ENCODE measurements at regions not wholly inside any gene's neighbourhood (a gene's known extent, or its start where the extent isn't known, plus 50 kb on each side); places are given as distances from the start of the nearest gene placed in this dataset.
"Not testable (repeated sequence)": the region's sequence is repeated elsewhere in the genome, so short reads cannot be mapped to it uniquely, and the experiment has no call there.

DNA sequence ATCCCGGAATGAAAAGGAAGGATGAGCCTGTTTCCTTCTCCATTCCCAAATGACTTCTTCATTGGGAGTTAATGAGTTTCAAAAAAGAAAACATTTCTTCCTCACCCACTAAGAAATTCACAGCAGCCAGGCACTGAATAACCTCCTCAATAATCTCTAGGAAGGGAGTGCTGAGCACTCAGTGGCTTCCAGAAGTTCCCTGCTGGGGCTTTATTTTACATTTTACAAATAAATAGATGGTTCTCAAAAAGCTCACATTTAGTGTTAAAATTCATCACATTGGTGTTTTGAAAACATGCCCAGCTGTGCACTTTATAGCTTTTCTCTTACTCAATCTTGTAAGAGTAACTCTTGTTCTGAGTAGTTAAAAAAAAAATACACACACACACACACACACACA is 148.9 kb upstream of the PFKP start:
- DNase-seq, result no peak

DNA sequence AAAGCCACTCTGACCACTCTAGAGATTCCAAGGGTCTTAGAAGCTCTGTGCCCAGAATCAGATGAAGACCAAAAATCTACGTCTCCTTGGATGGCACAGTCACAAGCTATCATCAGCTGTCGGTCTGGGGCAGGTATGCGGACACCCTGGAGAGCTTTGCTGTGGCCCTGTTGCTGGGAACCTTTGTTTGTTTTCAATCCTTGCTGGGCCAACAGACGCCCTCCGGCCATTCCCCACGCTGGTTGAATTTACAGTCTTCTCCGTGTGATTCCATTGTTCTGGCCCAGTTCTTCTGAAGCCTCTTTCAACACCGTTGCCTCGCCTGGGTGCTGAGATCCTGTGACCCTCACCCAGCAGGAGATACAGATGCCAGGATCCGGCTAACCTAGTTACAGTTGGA is 149.4 kb upstream of the PFKP start:
- no peak for DNase-seq

GRCh38 chr10:2915412-2915811 is 151.9 kb upstream of the PFKP start:
- DNase-seq, result no peak

- no peak for DNase-seq
Measured at GRCh38 chr10:2914741-2915140, 152.6 kb upstream of the PFKP start.

DNA sequence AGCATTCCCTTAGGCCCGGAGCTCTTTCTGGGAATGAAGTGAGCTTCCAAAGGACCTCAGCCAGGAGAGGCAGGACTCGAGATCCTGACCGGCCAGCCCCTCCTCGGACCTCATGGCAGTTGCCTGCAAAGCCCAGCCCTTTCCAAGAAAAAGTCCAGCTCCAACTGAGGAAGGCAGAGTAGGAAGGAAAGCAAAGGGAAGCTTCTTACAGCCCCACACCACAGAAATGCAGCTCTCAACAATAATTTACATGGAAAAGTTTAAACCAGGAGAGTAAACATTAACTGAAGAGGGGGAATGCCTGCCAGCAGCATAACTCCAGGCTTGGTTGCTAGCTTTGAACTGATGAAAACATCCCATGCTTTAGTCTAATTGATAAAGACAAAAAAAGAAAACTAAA is 153.9 kb upstream of the PFKP start:
- DNase-seq, result no peak

GRCh38 chr10:2910656-2911055 is 156.7 kb upstream of the PFKP start:
- no peak for DNase-seq

DNA sequence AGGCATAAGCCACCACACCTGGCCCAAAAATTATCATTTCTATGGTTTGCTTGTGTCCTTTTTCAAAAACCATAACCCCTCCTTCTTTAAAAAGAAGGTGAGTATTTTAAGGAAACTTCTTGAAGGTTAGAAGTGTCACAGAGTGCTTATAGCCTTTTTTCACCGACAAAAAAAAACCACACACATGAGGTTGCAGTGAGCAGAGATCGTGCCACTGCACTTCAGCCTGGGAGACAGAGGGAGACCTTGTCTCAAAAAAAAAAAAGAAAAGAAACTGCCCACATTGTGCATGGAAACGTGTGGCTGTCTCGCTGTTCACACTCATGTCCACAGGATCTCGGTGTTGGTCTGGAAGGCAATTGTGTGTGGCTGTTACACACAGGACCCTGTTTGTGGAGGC is 157.4 kb upstream of the PFKP start:
- no peak for DNase-seq

DNA sequence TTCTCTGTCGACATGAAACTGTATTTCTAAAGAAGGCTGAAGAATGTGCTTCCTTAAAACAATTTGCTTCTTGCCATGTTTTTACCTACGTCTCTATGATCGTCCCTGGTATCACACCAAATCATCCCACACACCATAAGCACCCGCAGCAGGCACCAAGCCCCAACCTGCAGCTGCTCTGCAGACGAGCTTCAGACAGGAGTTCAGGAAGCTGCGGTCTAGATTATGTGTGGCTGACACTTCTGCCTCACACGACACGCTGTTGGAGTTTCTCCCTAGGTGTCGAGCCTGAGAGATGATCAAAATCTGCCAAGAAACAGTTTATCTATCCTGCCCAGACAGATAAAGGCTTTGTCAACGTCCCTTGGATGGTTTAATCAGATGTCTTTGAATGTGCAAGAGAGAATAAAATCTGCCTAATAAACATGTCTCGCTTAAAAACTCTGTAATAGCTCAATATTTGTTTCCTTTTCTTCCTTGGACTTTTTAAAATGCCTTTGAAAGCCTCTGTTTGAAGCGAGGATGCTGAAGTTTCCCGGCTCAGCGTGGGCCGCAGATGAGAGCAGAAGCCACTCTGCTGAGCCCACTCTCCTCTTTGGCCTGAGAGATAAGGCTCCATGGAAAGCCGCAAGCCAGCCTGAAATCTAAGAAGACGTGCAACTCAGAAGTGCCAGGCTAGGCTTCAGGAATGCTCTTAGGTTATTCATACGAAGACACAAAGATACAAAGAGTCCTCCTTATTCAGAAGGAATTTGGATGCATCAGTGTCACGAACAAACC is 158.3 kb upstream of the PFKP start:
- DNase-seq, result peak in 1 of 2 donors; percentile 4

DNA sequence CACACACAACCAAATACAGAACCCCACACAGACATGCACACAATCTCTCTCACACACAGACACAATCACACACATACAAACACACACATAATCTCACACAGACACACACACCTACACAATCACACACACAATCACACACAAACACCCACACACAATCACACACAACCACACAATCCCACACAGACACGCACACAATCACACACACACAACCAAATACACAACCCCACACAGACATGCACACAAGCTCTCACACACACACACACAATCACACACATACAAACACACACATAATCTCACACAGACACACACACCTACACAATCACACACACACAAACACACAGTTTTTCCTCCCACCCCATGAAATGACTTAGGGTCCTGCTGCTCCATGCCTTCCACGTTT is 160.4 kb upstream of the PFKP start:
- DNase-seq, result no peak

GRCh38 chr10:2905851-2906250 is 161.5 kb upstream of the PFKP start:
- no peak for DNase-seq

- no peak for DNase-seq
Measured at GRCh38 chr10:2900530-2900929, 166.8 kb upstream of the PFKP start.

DNA sequence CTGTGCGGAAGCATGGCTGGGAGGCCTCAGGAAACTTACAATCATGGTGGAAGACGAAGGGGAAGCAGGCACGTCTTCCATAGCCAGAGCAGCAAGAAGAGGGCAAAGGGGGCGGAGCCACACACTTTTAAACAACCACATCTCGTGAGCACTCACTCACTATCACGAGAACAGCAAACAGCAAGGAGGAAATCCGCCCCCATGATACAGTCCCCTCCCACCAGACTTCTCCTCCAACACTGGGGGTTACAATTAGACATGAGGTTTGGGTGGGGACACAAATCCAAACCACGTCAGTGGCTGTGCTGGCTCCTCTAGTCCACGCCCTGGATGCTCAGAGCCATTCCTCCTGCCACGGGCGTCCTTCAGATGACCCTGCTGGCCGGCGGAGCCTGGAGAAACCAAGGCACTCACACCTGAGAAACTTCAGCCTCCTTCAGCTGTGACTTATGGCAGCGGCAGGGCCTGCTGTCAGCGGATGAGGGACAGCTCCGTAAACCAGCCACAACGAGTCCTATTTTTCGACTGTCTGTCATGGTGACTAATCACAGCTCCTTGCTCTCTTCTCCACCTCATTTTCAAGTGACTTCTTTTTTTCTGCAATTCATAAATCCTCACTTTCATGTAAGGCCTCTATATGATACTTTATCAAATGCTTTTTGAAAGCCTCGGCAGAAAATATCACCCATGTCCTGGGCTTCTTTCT is 167.9 kb upstream of the PFKP start:
- DNase-seq, result no peak

- no peak for DNase-seq
Measured at GRCh38 chr10:2898509-2898860, 168.9 kb upstream of the PFKP start.

GRCh38 chr10:2897619-2898508 is 169.5 kb upstream of the PFKP start:
- no peak for DNase-seq

DNA sequence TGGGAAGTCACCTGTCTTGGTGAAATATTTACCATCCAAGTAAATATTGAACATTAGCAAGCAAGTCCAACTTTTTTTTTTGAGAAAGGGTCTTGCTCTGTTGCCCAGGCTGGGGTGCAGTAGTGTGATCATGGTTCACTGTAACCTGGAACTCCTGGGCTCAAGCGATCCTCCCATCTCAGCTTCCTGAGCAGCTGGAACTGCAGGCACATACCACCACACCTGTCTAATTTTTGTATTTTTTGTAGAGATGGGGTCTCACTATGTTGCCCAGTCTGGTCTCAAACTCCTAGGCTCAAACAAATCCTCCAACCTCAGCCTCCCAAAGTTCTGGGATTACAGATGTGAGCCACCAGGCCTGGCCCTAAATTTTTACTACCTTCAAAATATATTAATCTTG is 171.0 kb upstream of the PFKP start:
- DNase-seq, result not testable (repeated sequence)

DNA sequence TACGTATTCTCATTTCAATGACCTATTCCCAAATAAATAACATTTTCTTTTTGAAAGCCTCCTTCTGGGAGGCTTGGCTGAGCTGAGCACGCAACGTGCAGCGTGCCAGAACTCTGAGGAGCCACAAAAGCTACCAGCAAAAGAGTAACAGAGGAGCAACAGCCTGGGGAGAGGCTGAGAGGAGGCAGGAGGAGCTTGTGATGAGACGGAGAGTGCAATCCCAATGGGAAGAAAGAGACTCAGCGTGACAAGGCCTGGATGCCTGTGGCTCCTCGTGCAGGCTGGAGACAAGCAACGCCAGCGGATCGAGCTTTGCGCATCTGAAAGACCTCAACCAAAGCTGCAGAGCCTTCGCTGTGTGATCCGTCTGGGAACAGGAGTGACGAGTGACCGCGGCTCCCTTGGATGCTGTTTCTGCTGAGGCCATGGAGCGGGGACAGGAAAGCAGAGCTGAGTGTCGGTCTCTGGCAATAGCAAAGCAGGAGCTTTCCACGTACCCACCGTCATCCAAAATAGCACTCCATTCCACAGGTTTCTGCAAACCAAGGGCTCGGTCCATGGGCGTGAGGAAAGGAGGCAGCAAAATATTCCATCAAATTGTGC is 171.7 kb upstream of the PFKP start:
- DNase-seq, result no peak

DNA sequence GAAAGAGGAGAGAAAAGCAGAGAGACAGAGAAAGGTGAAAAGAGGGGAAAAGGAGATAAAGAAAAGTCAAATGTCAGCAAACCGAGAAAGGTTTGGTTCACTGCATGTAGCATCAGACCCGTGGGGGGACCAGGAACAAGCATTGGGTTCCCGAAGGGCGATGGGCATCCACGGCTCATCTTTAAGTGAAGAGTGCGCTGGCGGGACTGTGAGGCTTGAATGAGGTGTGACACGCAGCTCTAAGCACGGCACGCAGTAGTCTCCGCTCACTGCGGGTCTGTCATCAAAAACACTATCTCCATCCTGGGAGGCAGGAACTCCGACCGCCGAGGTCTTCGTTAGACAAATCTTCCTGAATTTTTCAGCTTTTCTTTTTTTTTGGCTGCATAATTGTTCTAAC is 173.4 kb upstream of the PFKP start:
- no peak for DNase-seq

GRCh38 chr10:2893158-2893845 is 174.0 kb upstream of the PFKP start:
- no peak for DNase-seq

GRCh38 chr10:2891770-2892124 is 175.6 kb upstream of the PFKP start:
- DNase-seq, result no peak

DNA sequence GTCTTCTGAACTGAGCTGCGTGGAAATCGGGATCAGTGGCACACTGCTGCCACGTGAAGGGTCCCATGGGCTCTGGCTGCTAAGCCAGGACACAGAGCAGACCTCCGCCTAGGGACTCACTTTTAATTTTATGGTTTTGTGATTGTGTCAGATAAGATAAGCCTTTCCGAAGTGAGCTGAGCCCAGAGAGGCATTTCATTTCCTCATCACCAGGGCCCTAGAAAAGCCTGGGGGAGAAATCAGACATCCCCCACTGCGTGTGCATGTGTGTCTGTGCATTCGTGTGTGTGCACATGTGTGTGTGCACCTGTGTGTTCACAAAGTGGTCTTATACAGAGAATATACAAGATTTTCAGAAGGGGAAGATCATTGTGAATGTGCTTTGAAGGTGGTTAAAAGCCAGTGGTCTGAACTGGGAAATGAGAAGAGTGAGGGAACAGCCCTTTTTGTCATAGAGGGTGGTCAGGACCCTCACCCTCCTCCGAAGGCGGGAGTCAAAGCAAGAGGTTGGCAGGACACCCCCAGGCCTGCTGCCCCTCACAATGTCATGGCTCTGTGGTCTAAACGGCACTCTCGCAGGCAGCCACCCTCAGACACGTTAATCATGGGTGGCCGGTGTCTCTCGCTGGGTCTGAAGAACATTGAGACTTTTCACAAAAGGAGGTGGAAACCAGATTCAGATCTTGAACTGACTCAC is 176.1 kb upstream of the PFKP start:
- no peak for DNase-seq

- no peak for DNase-seq
Measured at GRCh38 chr10:2890093-2890492, 177.3 kb upstream of the PFKP start.

DNA sequence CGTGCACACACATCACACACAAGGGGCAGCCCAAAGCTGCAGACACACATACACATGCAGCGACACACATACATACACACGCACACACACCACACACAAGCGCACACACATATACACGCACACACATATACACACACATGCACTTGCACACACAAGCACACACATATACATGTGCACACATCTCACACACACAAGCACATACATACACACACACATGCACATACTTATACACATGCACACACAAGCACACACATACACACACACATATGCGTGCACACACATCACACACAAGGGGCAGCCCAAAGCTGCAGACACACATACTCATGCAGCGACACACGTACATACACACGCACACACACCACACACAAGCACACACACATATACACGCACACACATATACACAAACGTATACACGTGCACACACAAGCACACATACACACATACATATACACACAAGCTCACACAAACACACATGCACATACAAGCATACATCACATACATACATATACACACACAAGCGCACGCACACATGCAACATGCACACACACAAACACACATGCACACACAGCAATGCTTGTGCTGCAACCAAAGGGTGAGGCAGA is 178.8 kb upstream of the PFKP start:
- DNase-seq, result no peak
